Activated naive CD4-positive, alpha-beta T cell treated with anti-CD3 and anti-CD28 coated beads, Interleukin-2, amount 10 ng/mL, durations not matched to agents 7 days and 5 days (primary cell): ENCODE measurements at regions not wholly inside any gene's neighbourhood (a gene's known extent, or its start where the extent isn't known, plus 50 kb on each side); places are given as distances from the start of the nearest gene placed in this dataset.

Source experiments
- CTCF ChIA-PET: fragments of 350-600 bp; sonication (Branson Sonifier 250); formaldehyde crosslinking; loops from one replicate; lab custom pipeline; 2021; ENCODE audit warnings: antibody characterized with exemption; lab: Charles Lee
- DNase-seq: peaks from one replicate; pipeline ENCODE4 v3.0.0-alpha.2; 2020
- H3K27ac Mint-ChIP-seq: one replicate; pipeline ENCODE4 v1.8.0; 2021; ENCODE audit warnings: mild to moderate bottlenecking, moderate library complexity, mixed read lengths
- H3K27me3 Mint-ChIP-seq: one replicate; pipeline ENCODE4 v1.8.0; 2021; ENCODE audit warnings: mild to moderate bottlenecking, mixed read lengths
- H3K36me3 Mint-ChIP-seq: one replicate; pipeline ENCODE4 v1.8.0; 2021; ENCODE audit warnings: mixed read lengths
- H3K4me1 Mint-ChIP-seq: one replicate; pipeline ENCODE4 v1.8.0; 2021; ENCODE audit warnings: mixed read lengths
- H3K4me3 Mint-ChIP-seq: one replicate; pipeline ENCODE4 v1.8.0; 2021; ENCODE audit warnings: mild to moderate bottlenecking, moderate library complexity, mixed read lengths
- H3K9me3 Mint-ChIP-seq: one replicate; pipeline ENCODE4 v1.8.0; 2021; ENCODE audit warnings: mixed read lengths

GRCh38 chr11:26188554-26188953 lies 143.4 kb upstream of the ANO3 start:
- CTCF ChIA-PET, result no interaction called here
- no peaks in the 10 kb centered on the region for H3K36me3 Mint-ChIP-seq
- H3K4me1 Mint-ChIP-seq, result no peaks in the 10 kb centered on the region
- no peak for DNase-seq
- H3K27me3 Mint-ChIP-seq, result no peaks in the 10 kb centered on the region
- H3K9me3 Mint-ChIP-seq, result peaks cover 8% of the 10 kb centered on the region
- H3K4me3 Mint-ChIP-seq, result no peak overlapping the region
- H3K27ac Mint-ChIP-seq, result no peak overlapping the region

DNA sequence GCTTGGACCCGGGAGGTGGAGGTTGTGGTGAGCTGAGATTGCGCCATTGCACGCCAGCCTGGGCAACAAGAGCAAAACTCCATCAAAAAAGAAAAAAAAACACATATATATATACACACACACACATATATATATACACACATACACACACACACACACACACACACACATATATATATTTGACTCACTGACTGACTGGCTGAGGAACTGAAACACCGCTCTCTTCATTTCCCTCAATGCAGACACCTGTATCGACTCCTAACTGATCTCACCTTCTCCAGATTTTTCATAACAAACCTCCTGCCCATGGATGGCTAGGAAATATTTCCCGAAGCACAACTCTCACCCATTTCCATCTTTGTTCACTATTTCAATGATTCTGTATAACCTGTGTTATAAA lies 140.7 kb upstream of the ANO3 start:
- CTCF ChIA-PET, result no interaction called here
- no peak for DNase-seq
- no peaks in the 10 kb centered on the region for H3K36me3 Mint-ChIP-seq
- H3K9me3 Mint-ChIP-seq, result peaks cover 8% of the 10 kb centered on the region
- no peaks in the 10 kb centered on the region for H3K4me1 Mint-ChIP-seq
- H3K27me3 Mint-ChIP-seq, result no peaks in the 10 kb centered on the region
- no peak overlapping the region for H3K4me3 Mint-ChIP-seq
- no peak overlapping the region for H3K27ac Mint-ChIP-seq

GRCh38 chr11:26193694-26194365 lies 138.1 kb upstream of the ANO3 start:
- no peaks in the 10 kb centered on the region for H3K4me1 Mint-ChIP-seq
- CTCF ChIA-PET, result no interaction called here
- H3K9me3 Mint-ChIP-seq, result peaks cover 11% of the 10 kb centered on the region
- H3K36me3 Mint-ChIP-seq, result no peaks in the 10 kb centered on the region
- no peak overlapping the region for H3K4me3 Mint-ChIP-seq
- H3K27ac Mint-ChIP-seq, result no peak overlapping the region
- DNase-seq, result no peak
- no peaks in the 10 kb centered on the region for H3K27me3 Mint-ChIP-seq

GRCh38 chr11:26194881-26195280 lies 137.0 kb upstream of the ANO3 start:
- H3K9me3 Mint-ChIP-seq, result peaks cover 11% of the 10 kb centered on the region
- H3K4me1 Mint-ChIP-seq, result no peaks in the 10 kb centered on the region
- no peak overlapping the region for H3K27ac Mint-ChIP-seq
- CTCF ChIA-PET, result no interaction called here
- no peaks in the 10 kb centered on the region for H3K27me3 Mint-ChIP-seq
- H3K4me3 Mint-ChIP-seq, result no peak overlapping the region
- no peaks in the 10 kb centered on the region for H3K36me3 Mint-ChIP-seq
- DNase-seq, result no peak

DNA sequence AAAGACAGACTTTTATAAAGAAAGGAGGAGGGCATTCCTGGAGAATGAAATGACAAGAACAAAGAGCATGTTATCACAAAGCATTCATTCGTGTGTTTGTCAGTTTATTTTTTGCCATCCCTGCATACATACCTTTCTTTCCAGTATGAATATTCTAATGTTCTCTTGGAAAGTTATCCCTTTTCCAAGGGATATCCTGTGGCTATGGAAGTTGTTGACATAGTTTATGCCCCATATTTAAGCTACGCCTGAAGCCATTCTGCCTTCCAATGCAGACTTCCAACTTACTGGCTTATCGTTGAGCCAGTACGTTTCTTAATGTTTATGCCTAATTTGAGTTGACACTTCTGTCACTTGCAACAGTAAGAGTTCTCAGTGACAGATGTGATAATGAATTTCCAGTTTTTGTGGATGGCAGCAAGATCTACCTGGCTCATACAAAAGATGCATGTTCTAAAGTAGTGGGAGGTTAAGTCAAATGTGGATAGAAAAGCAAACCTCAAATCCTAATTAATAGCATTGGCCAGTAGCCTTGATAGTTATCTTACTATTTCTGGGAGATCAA lies 133.3 kb upstream of the ANO3 start:
- H3K27me3 Mint-ChIP-seq, result no peaks in the 10 kb centered on the region
- H3K36me3 Mint-ChIP-seq, result no peaks in the 10 kb centered on the region
- H3K4me3 Mint-ChIP-seq, result no peak overlapping the region
- CTCF ChIA-PET, result no interaction called here
- no peak for DNase-seq
- H3K27ac Mint-ChIP-seq, result no peak overlapping the region
- peaks cover 3% of the 10 kb centered on the region for H3K9me3 Mint-ChIP-seq
- no peaks in the 10 kb centered on the region for H3K4me1 Mint-ChIP-seq

DNA sequence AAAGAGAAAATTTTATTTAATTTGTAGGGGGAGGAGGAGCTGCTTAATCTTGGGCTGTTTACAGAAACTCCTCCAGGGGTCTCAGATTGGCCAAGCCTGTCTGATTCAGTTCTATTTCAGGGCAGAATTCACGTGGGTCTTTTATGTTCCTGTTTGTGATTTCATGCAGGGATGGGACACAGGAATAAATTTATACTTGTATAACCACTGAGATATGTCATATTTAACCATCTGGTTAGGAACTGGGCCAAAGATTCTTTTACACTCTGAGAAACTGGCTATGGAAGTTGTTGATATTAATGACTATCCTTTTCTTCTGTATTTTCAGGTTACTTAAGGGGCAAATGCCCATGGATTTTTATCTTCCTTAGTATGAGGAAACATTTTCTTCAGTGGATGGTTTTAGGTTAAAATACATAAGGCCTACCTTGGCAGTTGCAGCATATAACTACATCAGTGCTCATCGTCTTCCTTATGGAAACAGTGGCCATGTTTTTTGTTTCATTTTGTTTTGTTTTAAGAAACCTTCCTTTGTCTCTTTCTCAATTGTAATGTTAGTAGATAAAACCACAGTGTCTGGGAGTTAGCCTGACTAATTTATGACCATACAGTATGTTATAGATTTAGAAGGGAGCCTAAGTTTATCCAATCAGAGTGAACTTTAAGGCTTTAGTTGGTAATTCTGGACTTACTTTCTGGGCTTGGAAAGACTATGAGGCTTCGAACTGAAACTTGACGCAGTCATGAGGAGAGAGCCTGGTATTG lies 132.4 kb upstream of the ANO3 start:
- H3K27me3 Mint-ChIP-seq, result no peaks in the 10 kb centered on the region
- CTCF ChIA-PET, result no interaction called here
- no peak overlapping the region for H3K27ac Mint-ChIP-seq
- H3K9me3 Mint-ChIP-seq, result peaks cover 3% of the 10 kb centered on the region
- H3K36me3 Mint-ChIP-seq, result no peaks in the 10 kb centered on the region
- DNase-seq, result no peak
- H3K4me3 Mint-ChIP-seq, result no peak overlapping the region
- no peaks in the 10 kb centered on the region for H3K4me1 Mint-ChIP-seq

GRCh38 chr11:26201411-26201810 lies 130.5 kb upstream of the ANO3 start:
- H3K36me3 Mint-ChIP-seq, result no peaks in the 10 kb centered on the region
- no peaks in the 10 kb centered on the region for H3K4me1 Mint-ChIP-seq
- H3K4me3 Mint-ChIP-seq, result no peak overlapping the region
- DNase-seq, result no peak
- CTCF ChIA-PET, result no interaction called here
- no peaks in the 10 kb centered on the region for H3K27me3 Mint-ChIP-seq
- no peak overlapping the region for H3K27ac Mint-ChIP-seq
- peaks cover 3% of the 10 kb centered on the region for H3K9me3 Mint-ChIP-seq

- no peaks in the 10 kb centered on the region for H3K4me1 Mint-ChIP-seq
- H3K27me3 Mint-ChIP-seq, result no peaks in the 10 kb centered on the region
- H3K9me3 Mint-ChIP-seq, result peaks cover 3% of the 10 kb centered on the region
- CTCF ChIA-PET, result no interaction called here
- no peak overlapping the region for H3K4me3 Mint-ChIP-seq
- H3K36me3 Mint-ChIP-seq, result no peaks in the 10 kb centered on the region
- no peak overlapping the region for H3K27ac Mint-ChIP-seq
- no peak for DNase-seq
Measured at GRCh38 chr11:26202754-26203153, 129.2 kb upstream of the ANO3 start.

- no peaks in the 10 kb centered on the region for H3K4me1 Mint-ChIP-seq
- CTCF ChIA-PET, result no interaction called here
- no peak overlapping the region for H3K27ac Mint-ChIP-seq
- no peaks in the 10 kb centered on the region for H3K36me3 Mint-ChIP-seq
- DNase-seq, result no peak
- no peak overlapping the region for H3K4me3 Mint-ChIP-seq
- H3K9me3 Mint-ChIP-seq, result no peaks in the 10 kb centered on the region
- H3K27me3 Mint-ChIP-seq, result no peaks in the 10 kb centered on the region
Measured at GRCh38 chr11:26204101-26204500, 127.8 kb upstream of the ANO3 start.

- Mint-ChIP-seq H3K27me3 (no peaks in the 10 kb centered on the region), H3K4me3 (no peak overlapping the region), H3K36me3 (no peaks in the 10 kb centered on the region), H3K4me1 (no peaks in the 10 kb centered on the region), H3K9me3 (no peaks in the 10 kb centered on the region), H3K27ac (no peak overlapping the region)
- DNase-seq, result no peak
- CTCF ChIA-PET, result no interaction called here
Measured at GRCh38 chr11:26204839-26205238, 127.1 kb upstream of the ANO3 start.

DNA sequence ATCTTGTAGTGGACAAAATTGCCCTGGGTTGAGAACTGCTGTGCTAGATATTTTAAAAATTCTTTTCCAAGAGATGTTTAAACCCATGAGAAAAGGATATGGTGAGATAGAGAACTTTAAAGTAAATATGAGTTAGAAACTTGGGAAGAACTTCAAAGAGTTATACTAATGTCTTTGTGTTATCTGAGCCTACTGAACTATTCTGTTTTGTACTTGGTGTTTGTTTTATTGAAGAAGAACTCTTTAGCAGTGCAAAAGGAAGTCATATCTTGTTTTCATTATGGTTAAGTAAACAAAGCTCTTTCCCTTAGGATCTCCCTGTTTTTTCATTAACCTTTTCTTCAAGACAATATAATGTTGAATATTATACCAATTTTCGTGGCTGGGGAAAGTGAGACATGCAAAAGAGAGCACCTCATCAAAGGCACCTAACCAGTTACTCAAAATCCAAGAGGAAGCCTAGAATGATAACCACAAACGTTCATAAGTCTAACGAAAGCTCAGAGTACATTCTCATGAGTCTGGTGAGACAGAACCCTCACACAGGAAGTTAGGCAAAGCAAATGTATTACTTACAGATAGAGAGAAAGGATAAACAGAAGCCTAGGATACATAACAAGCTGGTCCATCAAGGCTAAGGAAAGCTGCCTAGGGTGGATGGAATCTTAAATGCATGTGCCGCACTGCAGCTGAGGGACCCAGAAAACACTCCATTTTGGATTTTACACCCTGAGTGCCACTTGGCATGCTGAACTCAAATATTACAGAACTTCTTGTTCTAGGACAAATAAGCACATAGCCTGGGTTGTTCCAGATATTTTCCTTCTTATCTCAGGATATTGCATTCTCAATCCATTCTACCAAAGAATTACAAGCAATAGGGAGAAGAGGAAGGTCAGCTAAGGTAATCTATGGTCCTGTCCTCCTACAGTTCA lies 112.5 kb upstream of the ANO3 start:
- CTCF ChIA-PET, result interaction anchor here (1.1 kb wide), 1 partner anchor 10 kb away, joined by 3 read pairs; no protein-coding TSS in a partner anchor
- no peak for DNase-seq
- Mint-ChIP-seq H3K27ac (no peak overlapping the region), H3K4me3 (no peak overlapping the region), H3K27me3 (no peaks in the 10 kb centered on the region), H3K36me3 (no peaks in the 10 kb centered on the region), H3K4me1 (no peaks in the 10 kb centered on the region), H3K9me3 (peaks cover 6% of the 10 kb centered on the region)

GRCh38 chr11:26225646-26226045 lies 106.3 kb upstream of the ANO3 start:
- CTCF ChIA-PET, result no interaction called here
- no peak for DNase-seq
- H3K4me1 Mint-ChIP-seq, result no peaks in the 10 kb centered on the region
- H3K36me3 Mint-ChIP-seq, result no peaks in the 10 kb centered on the region
- no peaks in the 10 kb centered on the region for H3K27me3 Mint-ChIP-seq
- peaks cover 8% of the 10 kb centered on the region for H3K9me3 Mint-ChIP-seq
- no peak overlapping the region for H3K27ac Mint-ChIP-seq
- no peak overlapping the region for H3K4me3 Mint-ChIP-seq

GRCh38 chr11:26227301-26227746 lies 104.6 kb upstream of the ANO3 start:
- CTCF ChIA-PET, result no interaction called here
- peaks cover 3% of the 10 kb centered on the region for H3K9me3 Mint-ChIP-seq
- H3K4me3 Mint-ChIP-seq, result no peak overlapping the region
- H3K27me3 Mint-ChIP-seq, result no peaks in the 10 kb centered on the region
- no peak overlapping the region for H3K27ac Mint-ChIP-seq
- H3K4me1 Mint-ChIP-seq, result no peaks in the 10 kb centered on the region
- no peaks in the 10 kb centered on the region for H3K36me3 Mint-ChIP-seq
- no peak for DNase-seq

DNA sequence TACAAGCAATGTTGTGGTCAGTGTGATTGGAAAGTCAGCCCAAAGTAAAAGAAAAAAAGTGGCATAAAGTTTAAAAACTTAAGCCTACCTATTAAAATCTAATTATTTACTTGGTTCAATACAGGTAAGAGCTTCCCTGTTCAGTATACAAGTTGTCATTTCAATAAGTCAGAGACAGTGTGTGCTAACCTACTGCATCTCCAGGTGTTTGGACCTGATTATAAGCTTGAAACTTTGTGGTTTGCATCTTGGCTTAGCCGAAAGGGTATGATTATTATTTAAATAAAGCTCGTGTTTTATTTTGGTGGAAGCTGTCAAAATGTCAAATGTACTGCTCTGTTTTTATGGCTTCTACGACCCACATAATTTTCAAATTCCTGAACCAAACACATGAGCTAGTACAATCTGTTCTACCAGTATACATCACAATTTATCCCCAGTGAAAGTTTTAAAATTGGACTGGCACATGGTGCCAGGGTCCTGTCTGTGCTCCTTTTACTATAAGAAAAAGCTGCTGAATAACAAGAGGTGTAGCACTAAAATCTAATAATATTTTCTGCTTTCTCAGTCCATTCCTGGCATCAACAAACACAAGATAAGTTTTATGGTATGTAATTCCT lies 103.9 kb upstream of the ANO3 start:
- peaks cover 3% of the 10 kb centered on the region for H3K9me3 Mint-ChIP-seq
- no peak overlapping the region for H3K27ac Mint-ChIP-seq
- CTCF ChIA-PET, result no interaction called here
- no peaks in the 10 kb centered on the region for H3K36me3 Mint-ChIP-seq
- H3K27me3 Mint-ChIP-seq, result no peaks in the 10 kb centered on the region
- H3K4me3 Mint-ChIP-seq, result no peak overlapping the region
- no peaks in the 10 kb centered on the region for H3K4me1 Mint-ChIP-seq
- DNase-seq, result no peak
